ENCODE measurements at regions not wholly inside any gene's neighbourhood (a gene's known extent, or its start where the extent isn't known, plus 50 kb on each side); places are given as distances from the start of the nearest gene placed in this dataset.
A peak's percentile ranks its signal among the peaks of the same experiment; 100 is the strongest.
"Not testable (repeated sequence)": the region's sequence is repeated elsewhere in the genome, so short reads cannot be mapped to it uniquely, and the experiment has no call there.

DNA sequence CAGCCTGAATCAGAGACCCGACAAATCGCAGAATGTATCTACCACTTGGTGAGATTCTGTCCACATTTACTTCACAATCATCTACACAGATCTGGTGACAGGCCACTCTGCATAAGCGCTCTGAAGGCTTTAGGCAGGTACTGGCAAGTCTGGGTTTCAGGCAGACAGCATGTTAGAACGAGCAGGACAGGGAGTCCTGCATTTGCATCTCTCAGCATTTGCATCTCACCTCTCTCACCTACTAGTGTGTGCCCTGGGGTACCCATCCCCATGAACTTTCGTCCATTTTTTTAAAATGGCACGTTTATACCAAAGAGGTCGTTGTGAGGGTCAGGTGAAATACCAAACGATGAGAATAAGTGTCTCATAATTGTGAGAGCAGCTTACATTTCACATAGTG is 108.2 kb downstream of the SPATA31A1 start:
- DNase-seq (ENCODE audit: low spot score) = not testable (repeated sequence)

DNA sequence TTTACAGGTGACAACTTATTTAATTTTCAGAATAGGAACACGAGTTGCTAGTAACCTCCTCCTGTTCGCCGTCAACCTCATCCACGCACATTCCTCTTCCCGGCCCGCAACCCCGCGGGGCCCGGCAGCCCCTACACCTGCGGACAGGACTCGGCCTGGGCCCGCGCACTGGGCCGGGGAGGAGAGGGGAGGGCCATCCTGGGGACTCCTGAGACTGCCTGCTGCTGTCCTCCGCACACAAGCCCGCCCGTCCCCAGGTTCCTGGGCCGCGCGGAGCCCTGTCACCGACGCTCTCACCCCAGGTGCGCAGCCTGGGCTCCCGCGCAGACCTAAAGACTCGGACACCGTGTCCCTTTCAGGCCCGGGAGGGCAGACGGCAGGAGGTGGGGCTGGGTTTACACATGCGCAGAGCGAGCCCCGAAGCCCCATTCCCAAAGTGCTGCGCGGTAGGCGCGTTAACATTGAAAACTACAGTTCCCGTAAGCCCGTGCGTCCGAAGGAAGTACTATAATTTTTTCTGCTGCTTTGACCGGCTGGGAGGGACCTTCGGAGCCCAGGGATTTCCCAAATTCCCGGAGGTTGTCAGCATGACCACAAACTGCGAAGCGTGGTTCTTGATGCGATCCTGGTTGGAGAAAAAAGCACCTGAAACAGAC is 108.8 kb downstream of the SPATA31A1 start:
- peak; percentile 91 for DNase-seq (ENCODE audit: low spot score)

- not testable (repeated sequence) for DNase-seq (ENCODE audit: low spot score)
Measured at GRCh38 chr9:39474499-39474898, 119.0 kb downstream of the SPATA31A1 start.

DNA sequence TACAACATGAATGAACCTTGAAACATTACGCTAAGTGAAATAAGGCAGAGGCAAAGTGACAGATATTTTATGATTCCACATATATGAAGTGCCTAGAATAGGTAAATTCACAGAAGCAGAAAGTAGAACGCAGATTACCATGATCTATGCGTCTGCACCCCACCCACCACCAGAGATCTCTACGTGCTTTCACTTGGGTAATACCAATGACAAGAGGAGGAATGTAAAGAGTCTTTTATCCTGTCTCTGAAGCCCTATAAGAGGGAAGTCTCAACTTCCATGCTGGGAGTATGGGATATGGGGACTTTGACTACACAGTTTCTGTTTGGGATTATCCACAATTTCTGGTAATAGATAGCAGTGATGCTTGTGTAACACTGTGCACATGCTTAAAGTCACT is 127.6 kb downstream of the SPATA31A1 start:
- not testable (repeated sequence) for DNase-seq (ENCODE audit: low spot score)

DNA sequence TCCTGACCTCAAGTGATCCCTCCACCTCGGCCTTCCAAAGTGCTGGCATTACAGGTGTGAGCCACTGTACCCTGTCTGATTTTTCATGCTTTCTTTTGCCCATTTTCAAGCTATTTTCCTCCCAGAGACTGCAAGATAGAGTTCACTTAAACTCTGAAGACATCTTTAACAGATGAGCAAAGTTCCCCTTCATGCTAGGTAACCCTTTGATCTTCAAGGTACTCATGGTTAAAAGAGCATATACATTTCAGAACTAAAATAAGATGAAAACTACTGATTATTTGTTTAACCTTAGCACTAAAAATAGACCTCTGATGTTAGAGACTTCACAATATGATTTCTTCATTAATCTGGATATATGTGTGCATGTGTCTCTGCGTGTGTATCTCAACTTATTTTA is 128.4 kb downstream of the SPATA31A1 start:
- not testable (repeated sequence) for DNase-seq (ENCODE audit: low spot score)

- DNase-seq (ENCODE audit: low spot score) = not testable (repeated sequence)
Measured at GRCh38 chr9:39484292-39484691, 128.8 kb downstream of the SPATA31A1 start.

DNA sequence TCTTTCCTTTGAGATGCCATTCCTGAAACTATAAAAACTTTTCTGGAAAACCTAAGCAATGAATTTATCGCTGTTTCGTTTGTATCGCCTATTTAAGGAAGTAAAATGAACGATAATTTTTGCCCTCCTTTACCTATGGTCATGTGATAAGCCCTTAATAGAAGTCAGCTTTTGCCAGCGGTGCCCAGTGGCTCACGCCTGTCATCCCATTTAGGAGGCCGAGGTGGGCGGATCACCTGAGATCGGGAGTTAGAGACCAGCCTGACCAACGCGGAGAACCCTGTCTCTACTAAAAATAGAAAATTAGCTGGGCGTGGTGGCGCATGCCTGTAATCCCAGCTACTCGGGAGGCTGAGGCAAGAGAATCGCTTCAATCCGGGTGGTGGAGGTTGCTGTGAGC is 132.0 kb downstream of the SPATA31A1 start:
- not testable (repeated sequence) for DNase-seq (ENCODE audit: low spot score)

DNA sequence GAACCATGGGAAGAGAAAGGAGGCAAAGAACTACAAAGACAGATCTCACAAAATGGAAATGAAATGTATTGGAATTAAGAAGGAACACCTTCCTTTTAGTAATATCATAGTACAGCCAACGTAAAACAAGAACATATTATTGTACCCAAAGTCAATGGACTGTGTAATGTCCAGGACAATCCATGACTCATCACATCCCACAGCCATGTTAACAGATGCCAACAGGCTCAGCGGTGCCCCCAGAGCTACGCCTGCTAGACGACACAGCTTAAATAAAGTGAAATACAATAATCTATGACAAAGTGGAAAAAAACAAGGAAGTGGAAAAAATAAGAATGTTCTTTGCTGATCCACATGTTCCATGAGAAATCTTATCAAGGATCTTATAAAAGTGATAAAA is 140.8 kb downstream of the SPATA31A1 start:
- not testable (repeated sequence) for DNase-seq (ENCODE audit: low spot score)

- not testable (repeated sequence) for DNase-seq (ENCODE audit: low spot score)
Measured at GRCh38 chr9:39503178-39503577, 147.7 kb downstream of the SPATA31A1 start.

DNA sequence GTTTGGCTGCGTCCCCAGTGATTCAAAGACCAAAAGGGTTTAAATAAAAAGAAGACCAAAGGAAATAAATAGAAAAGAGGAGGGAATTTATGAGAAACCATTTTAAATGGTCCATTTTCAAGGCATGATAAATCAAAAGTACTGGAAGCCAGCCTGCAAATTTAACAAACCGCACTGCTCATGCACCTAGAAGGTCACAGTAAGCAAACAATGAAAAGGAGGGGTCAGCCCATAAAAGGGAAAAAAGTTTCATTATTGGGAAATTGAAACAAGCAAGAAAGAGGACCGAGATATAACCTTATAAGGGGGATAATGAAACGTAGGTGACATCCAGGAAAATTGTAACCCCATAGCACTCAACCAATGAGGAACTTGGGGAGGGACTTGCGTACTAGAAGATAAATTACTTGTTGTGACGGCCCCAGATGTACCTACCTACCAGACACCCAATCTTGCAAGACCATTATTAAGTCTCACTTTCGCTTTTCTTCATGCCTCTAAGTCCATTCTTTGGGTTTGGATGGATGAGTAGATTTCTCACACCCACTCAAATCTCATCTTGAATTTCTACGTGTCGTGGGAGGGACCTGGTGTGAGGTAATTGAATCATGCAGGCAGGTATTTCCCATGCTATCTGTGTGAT is 172.0 kb downstream of the SPATA31A1 start:
- not testable (repeated sequence) for DNase-seq (ENCODE audit: low spot score)

- not testable (repeated sequence) for DNase-seq (ENCODE audit: low spot score)
Measured at GRCh38 chr9:39532597-39532996, 177.1 kb downstream of the SPATA31A1 start.

- not testable (repeated sequence) for DNase-seq (ENCODE audit: low spot score)
Measured at GRCh38 chr9:39533001-39533762, 177.7 kb downstream of the SPATA31A1 start.

- DNase-seq (ENCODE audit: low spot score) = not testable (repeated sequence)
Measured at GRCh38 chr9:39533763-39534548, 178.5 kb downstream of the SPATA31A1 start.

- DNase-seq (ENCODE audit: low spot score) = not testable (repeated sequence)
Measured at GRCh38 chr9:39534897-39535296, 179.4 kb downstream of the SPATA31A1 start.

DNA sequence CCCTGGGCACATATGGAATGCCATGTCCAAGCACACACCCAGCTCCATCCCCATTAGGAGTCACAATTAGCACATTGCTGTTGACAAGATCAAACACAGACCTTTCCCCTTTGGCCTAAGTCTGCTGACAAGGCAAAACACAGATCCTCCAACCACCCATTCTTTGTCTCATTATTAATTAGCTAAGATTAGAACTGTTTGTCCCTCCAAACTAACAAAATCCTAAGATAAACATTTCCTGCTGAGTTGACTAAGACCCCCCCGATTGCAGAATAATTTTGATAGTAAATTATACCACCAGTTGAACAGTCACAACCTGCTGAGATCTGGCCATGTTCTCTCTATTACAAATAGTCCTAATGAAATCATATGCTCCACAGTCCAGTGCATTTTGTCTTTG is 186.7 kb downstream of the SPATA31A1 start:
- not testable (repeated sequence) for DNase-seq (ENCODE audit: low spot score)

DNA sequence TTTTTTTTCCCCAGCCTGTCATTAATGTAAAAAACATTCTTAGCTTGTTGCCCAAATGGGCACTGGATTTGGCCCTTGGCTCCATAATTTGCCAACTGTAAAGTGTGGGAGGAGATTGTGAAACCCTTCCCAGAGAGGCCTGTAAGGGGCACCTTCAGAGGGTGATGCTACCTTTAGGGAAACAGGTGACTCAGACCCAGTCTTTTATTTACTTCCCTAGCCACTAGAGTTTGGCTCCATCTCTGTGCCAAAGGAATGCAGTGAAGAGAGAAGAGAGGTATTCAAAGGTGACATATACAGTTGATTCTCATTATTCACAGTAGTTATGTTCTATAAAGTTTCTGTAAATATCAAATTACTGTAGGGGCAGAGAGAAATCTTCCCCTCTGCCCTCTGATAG is 189.6 kb downstream of the SPATA31A1 start:
- not testable (repeated sequence) for DNase-seq (ENCODE audit: low spot score)

- DNase-seq (ENCODE audit: low spot score) = not testable (repeated sequence)
Measured at GRCh38 chr9:39550573-39550972, 195.1 kb downstream of the SPATA31A1 start.

- DNase-seq (ENCODE audit: low spot score) = not testable (repeated sequence)
Measured at GRCh38 chr9:39551544-39551943, 196.1 kb downstream of the SPATA31A1 start.

DNA sequence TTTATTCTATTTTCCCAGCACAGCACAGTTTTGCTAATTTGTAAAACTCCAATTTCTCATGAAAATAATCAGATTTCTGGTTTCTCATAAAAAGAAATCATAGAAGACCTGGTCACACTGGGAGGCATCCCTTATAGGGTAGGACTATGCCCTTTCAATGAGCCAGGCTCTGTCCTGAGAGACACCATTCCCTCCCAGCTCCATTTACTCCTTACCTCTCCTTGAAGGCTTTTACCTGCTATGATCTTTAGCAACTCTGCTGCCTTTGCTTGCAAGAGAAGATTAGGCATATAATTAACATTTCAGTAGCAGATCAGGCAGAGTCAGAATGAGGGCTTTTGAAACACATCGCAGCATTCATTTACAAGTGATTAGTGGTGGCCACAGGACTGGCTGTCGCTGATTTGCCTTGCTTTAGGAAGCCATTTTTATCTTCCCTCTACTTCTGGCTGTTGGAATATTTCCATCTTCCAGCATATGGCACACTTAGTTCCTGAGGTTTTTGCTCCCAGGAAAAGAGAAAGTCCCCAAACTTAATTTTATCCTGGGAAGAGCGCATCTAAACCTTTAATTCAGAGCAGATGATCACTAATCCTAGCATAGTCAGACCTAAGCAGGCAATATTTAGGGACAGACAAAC is 196.9 kb downstream of the SPATA31A1 start:
- not testable (repeated sequence) for DNase-seq (ENCODE audit: low spot score)

DNA sequence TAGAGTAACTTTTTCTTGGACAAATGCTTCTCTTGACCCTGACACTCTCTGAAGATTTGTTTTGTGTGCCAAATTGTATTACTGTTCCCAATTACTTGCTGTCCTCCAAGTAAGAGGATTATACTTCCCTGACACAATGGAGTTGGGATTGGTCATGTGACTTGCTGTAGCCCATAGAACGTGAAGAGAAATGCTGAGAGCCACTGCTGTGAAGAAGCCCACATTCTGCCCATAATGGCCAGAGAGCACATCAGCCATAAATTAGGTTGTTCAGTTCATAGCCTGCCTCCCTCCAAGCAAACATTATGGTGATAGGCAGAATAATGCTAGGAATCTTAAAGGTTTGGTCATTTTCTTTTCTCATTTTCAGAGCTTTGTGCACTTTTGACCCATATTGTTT is 198.9 kb downstream of the SPATA31A1 start:
- DNase-seq (ENCODE audit: low spot score) = not testable (repeated sequence)

- not testable (repeated sequence) for DNase-seq (ENCODE audit: low spot score)
Measured at GRCh38 chr9:39559384-39559783, 203.9 kb downstream of the SPATA31A1 start.
